Activated CD4-positive, alpha-beta T cell treated with anti-CD3 and anti-CD28 coated beads, Interleukin-2, amount 50 U/mL, for 24 hours (primary cell): ENCODE measurements at regions not wholly inside any gene's neighbourhood (a gene's known extent, or its start where the extent isn't known, plus 50 kb on each side); places are given as distances from the start of the nearest gene placed in this dataset.

Experiments used
- DNase-seq, 2 donors: peaks; one replicate each; pipeline ENCODE4 v3.0.0-alpha.2; 2020; ENCODE audit warnings: low read depth in 1 of 2, low spot score in 1 of 2

GRCh38 chr2:128564551-128564950, 245.9 kb upstream of the HS6ST1 start:
- DNase-seq, result no peak

- no peak for DNase-seq
Measured at GRCh38 chr2:128565441-128565840, 246.8 kb upstream of the HS6ST1 start.

GRCh38 chr2:128566671-128567070, 248.0 kb upstream of the HS6ST1 start:
- no peak for DNase-seq

- no peak for DNase-seq
Measured at GRCh38 chr2:128568106-128568505, 249.4 kb upstream of the HS6ST1 start.

- no peak for DNase-seq
Measured at GRCh38 chr2:128573116-128573515, 254.4 kb upstream of the HS6ST1 start.

GRCh38 chr2:128573531-128573930, 254.9 kb upstream of the HS6ST1 start:
- DNase-seq, result no peak

GRCh38 chr2:128577141-128577930, 258.7 kb upstream of the HS6ST1 start:
- no peak for DNase-seq

DNA sequence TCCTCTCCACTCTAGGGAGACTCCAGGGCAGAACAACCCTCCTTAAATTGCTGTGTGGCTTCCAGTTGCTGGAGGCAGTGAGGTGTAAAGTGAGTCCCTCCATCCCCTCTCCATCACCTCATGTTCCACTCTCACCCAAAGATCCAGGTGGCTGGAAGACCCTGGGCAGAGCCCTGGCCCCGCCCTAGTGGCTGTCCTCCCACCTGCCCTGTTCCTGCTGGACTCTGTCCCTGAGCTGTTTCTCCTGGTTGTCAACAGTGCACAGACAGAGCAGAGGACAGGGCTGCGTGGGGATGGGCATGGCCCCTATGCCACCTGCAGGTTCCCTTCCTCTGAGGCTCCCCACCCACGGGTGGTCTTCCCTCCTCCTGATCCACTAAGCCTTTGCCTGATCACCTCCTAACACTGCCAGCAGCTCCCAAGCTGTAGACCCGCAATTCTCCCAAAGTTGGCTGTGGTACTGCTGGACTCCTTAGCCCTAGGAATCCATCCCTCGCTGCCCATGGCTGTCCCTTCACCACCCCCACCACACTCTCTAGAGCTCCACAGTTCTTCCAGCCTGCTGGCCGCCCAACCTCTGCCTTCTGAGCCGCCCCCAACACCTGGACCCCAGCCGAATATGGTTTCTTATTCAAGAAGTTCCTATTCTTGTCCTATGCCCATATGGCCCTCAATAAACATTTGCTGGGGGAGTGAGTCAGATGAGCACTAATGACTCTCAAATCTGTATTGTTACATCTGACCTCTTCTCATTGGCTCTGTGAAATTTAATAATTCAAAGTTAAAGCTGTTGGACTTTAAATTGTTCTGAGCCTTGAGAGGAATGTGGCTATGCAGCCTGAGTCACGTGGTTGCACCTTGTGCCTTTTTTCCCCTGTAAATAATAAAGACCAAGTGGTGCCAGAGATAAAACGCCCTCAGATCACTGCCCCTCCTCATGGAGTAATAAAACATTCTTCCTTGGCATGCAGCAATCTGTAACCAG, 260.0 kb upstream of the HS6ST1 start:
- no peak for DNase-seq

GRCh38 chr2:128579825-128580224, 261.2 kb upstream of the HS6ST1 start:
- DNase-seq, result no peak

GRCh38 chr2:128580988-128581848, 262.6 kb upstream of the HS6ST1 start:
- no peak for DNase-seq

DNA sequence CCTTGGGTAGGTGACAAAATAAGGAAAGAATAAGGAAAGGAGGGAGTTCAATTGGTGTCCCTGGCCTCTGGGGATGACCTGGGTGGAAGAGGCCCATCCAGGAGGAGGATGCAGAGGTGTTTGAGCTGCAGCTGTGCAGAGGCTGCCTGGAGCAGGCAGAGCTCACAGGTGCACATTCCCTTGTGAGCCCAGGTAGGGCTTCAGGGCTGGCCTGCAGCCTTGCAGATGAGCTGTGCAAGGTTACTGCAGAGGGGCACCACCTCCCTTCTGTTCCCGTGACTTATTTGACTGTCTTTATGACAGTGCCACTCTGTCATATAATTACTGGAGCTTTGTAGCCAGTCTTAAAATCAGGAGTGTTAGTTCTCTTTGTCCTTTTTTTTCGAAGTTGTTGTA, 263.2 kb upstream of the HS6ST1 start:
- no peak for DNase-seq

GRCh38 chr2:128584296-128584890, 265.7 kb upstream of the HS6ST1 start:
- no peak for DNase-seq

DNA sequence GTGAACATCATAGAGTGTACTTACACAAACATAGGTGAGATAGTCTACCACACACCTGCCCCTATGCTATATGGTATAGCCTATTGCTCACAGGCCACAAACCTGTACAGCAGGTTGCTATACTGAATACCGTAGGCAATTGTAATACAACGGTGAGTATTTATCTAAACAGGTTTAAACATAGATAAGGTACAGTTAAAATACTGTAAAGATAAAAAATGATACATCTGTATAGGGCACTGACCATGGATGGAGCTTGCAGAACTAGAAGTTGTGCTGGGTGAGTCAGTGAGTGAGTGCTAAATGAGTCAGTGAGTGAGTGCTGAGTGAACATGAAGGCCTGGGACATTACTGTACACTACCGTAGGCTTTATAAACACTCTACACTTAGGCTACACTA, 267.0 kb upstream of the HS6ST1 start:
- no peak for DNase-seq

DNA sequence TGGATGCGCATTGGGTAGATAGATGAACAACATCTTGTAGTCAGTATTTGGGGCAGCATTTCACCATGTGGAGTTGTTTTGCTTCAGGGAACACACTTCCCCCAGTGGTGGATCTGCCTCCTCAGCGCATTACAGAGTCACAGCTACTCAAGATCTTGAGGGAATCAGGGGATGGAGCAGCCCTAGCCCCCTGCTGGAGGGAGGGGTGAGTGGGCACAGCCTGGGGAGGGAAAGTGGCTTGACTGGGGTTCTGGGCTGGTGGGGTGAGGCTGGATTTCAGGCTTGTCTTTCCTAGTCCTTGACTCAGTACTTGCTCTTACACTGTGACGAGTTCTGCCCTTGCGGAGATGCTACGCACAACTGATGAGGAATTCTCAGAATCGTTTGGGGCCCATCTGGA, 271.0 kb upstream of the HS6ST1 start:
- no peak for DNase-seq

DNA sequence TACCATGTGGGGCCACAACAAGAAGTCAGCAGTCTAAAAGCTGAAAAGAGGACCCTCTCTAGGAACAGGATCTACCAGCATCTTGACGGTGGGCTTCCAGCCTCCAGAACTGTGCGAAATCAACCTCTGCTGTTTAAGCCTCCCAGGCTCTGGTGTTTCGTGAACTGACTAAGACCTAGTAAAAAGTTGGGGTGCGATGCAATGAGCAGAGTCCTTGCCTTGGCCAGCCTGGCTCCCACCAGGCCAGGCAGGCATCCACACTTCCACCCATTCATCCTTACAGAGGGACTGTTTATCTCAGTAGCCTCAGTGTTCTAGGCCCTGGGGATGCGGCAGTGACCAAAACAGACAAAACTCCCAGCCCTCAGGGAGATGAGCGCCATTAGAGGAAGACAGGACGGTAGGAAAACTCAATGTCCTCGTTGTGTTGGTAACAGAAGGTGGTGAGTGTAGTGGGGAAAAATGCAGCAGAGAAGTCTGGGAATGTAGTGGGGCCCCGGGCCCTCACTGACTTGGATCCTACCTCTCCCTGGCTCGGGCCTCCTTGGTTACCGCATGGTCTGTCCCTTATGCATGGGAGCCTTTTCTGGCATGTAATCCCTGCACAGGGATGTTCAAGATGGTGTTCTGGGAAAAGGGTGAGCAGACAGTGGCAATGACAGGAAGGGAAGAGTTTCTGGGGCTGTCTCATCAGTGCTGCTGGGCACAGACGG, 271.8 kb upstream of the HS6ST1 start:
- no peak for DNase-seq

DNA sequence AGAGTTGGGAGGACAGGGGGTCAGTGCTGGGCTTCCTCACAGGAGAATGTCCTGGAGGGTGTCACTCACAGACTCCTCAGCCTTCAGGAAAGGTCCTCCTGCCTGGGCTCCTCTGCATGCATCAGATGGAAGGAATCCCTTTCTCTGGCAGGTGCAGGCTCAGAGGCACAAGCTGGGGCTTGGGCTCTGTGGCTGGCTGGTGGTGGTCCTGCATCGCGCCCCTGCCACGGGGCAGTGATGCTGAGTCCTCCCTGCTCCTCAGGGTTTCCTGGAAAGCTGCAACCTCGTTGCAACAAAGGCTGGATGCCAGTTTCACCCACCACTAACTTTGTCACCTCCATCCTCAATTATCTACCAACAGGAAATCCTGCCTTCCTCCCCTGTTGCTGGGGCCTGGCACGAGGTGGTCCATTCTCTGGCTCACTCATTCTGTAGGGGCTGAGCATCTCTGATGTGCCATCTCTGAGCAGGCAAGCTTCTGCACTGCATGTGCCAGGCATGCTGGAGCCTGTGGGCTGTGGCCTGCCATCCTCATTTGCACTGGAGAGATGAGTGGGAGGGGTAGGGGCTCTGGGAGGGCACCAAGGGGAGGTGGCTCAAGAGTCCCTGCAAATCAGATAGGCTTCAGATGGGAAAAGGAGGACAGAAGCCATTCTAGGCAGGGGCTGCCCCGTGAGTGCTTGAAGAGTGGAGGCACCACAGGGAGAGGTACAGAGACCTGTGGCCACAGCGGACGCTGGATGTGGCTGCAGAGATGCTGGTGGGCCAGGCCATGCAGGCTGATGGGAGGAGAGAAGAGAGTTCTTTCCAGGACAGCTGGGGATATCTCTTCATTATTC, 272.6 kb upstream of the HS6ST1 start:
- DNase-seq, result no peak

DNA sequence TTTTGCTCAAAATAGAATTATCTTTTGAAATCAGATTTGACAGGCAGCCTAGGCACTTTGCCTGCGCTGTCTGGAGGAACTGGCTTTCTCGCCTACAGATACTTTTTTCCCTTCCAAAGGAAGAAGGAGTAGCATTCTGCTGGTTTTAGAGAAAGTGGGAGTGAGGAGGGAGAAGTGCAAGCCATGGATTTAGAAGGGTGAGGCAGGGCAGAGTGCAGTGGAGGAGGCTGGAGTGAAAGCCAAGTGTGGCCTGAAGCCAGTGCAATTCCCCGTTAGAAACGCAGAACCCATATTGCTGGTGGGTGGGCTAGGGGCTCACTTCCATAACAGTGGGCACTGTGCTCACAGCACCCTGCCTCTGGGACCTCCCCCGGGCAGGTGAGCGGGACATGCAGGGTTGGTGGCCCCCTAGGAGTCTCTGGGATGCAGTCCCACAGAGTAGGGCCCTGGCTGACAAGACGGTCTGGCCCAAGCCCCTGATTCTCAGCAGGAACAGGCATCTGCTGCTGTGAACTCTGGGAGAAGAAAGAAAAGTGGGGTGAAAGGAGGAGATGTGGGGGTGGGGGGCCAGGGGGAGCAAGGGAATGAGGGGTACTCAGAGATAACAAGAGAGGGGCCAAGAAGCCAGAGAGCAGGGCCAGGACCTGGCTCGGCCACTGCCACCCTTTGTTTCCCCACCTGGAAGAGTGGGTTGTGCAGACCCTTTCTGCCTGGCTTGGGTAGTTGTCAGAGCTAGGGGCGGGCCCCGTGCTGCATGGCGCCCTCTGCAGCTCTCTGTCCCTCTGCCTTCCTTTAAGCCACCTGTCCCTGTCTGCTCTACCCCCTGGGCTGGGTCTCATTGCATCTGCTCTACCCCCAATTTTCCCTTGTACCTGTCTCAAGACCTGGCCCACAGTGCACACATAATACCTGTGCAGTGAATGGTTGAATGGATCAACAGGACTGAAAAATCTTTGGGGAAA, 273.5 kb upstream of the HS6ST1 start:
- no peak for DNase-seq

- DNase-seq, result no peak
Measured at GRCh38 chr2:128593518-128593878, 274.8 kb upstream of the HS6ST1 start.
